ACHN (cell line): ENCODE measurements at regions not wholly inside any gene's neighbourhood (a gene's known extent, or its start where the extent isn't known, plus 50 kb on each side); places are given as distances from the start of the nearest gene placed in this dataset.
"Not testable (repeated sequence)": the region's sequence is repeated elsewhere in the genome, so short reads cannot be mapped to it uniquely, and the experiment has no call there.

ENCODE experiments used
- DNase-seq: peaks from one replicate; pipeline ENCODE4 v3.0.0-alpha.2; 2015
- in situ Hi-C: cut with HindIII; loops from 2 replicates; pipeline ENCODE4 v1.10.0; 2017; ENCODE audit warnings: low sequenced_read_pairs, low pct_ligation_motif_present, low pct_unique_long_range_greater_than_20kb

GRCh38 chrX:87064502-87064901 is 453.1 kb upstream of the KLHL4 start:
- in situ Hi-C loops, result no loop called here

GRCh38 chrX:87067795-87068369 is 449.7 kb upstream of the KLHL4 start:
- in situ Hi-C loops, result no loop called here
- DNase-seq, result no peak

More at GRCh38 chrX:87064502-87064901, 453.1 kb upstream of the KLHL4 start:
- DNase-seq, result no peak

GRCh38 chrX:87078231-87078630 is 439.4 kb upstream of the KLHL4 start:
- in situ Hi-C loops, result no loop called here
- no peak for DNase-seq

GRCh38 chrX:87098477-87098876 is 419.1 kb upstream of the KLHL4 start:
- in situ Hi-C loops, result no loop called here

GRCh38 chrX:87105131-87105530 is 412.5 kb upstream of the KLHL4 start:
- DNase-seq, result no peak
- in situ Hi-C loops, result no loop called here

More at GRCh38 chrX:87098477-87098876, 419.1 kb upstream of the KLHL4 start:
- DNase-seq, result no peak

GRCh38 chrX:87110142-87110541 is 407.5 kb upstream of the KLHL4 start:
- no peak for DNase-seq
- in situ Hi-C loops, result no loop called here

- in situ Hi-C loops, result no loop called here
These were observed 376.7 kb upstream of the KLHL4 start for GRCh38 chrX:87140800-87141483.

GRCh38 chrX:87160435-87161010 is 357.1 kb upstream of the KLHL4 start:
- in situ Hi-C loops, result no loop called here
- DNase-seq, result no peak

More at GRCh38 chrX:87140800-87141483, 376.7 kb upstream of the KLHL4 start:
- no peak for DNase-seq

- in situ Hi-C loops, result no loop called here
- no peak for DNase-seq
These were observed 349.8 kb upstream of the KLHL4 start for GRCh38 chrX:87167841-87168240.

GRCh38 chrX:87178009-87178408 is 339.6 kb upstream of the KLHL4 start:
- in situ Hi-C loops, DNase-seq: not testable (repeated sequence)
